ENCODE measurements at regions not wholly inside any gene's neighbourhood (a gene's known extent, or its start where the extent isn't known, plus 50 kb on each side); places are given as distances from the start of the nearest gene placed in this dataset.

GRCh38 chr6:2476376-2476775 is 231.0 kb upstream of the GMDS start:
- Histone ChIP-seq H3K27ac (ENCODE audit: low read depth in 2 of 2, low read length in 2 of 2) (no peak overlapping the region), H3K36me3 (ENCODE audit: control insufficient read depth in 2 of 2, insufficient read depth in 2 of 2, low read length in 2 of 2) (no peaks in the 10 kb centered on the region), H3K4me1 (ENCODE audit: control insufficient read depth in 2 of 2, insufficient read depth in 2 of 2, low read length in 2 of 2) (no peaks in the 10 kb centered on the region), H3K9ac (ENCODE audit: low read depth in 1 of 2, low read length in 2 of 2) (no peak overlapping the region), H3K27me3 (ENCODE audit: control insufficient read depth in 2 of 2, insufficient read depth in 2 of 2, low read length in 2 of 2) (no peaks in the 10 kb centered on the region), H3K4me3 (ENCODE audit: low read length in 2 of 2) (no peak overlapping the region), H3K9me3 (ENCODE audit: control insufficient read depth in 2 of 2, low read length in 2 of 2) (no peaks in the 10 kb centered on the region)

GRCh38 chr6:2471472-2471871 is 226.1 kb upstream of the GMDS start:
- H3K4me1 ChIP-seq (ENCODE audit: control insufficient read depth in 2 of 2, insufficient read depth in 2 of 2, low read length in 2 of 2) = no peaks in the 10 kb centered on the region
- H3K27ac ChIP-seq (ENCODE audit: low read depth in 2 of 2, low read length in 2 of 2) = no peak overlapping the region
- H3K4me3 ChIP-seq (ENCODE audit: low read length in 2 of 2) = no peak overlapping the region
- peaks cover 0 to 4% of the 10 kb centered on the region in 2 donors for H3K27me3 ChIP-seq (ENCODE audit: control insufficient read depth in 2 of 2, insufficient read depth in 2 of 2, low read length in 2 of 2)
- H3K9ac ChIP-seq (ENCODE audit: low read depth in 1 of 2, low read length in 2 of 2) = no peak overlapping the region
- H3K36me3 ChIP-seq (ENCODE audit: control insufficient read depth in 2 of 2, insufficient read depth in 2 of 2, low read length in 2 of 2) = no peaks in the 10 kb centered on the region
- H3K9me3 ChIP-seq (ENCODE audit: control insufficient read depth in 2 of 2, low read length in 2 of 2) = no peaks in the 10 kb centered on the region

GRCh38 chr6:2469428-2469827 is 224.0 kb upstream of the GMDS start:
- H3K4me1 ChIP-seq (ENCODE audit: control insufficient read depth in 2 of 2, insufficient read depth in 2 of 2, low read length in 2 of 2) = no peaks in the 10 kb centered on the region
- no peaks in the 10 kb centered on the region for H3K36me3 ChIP-seq (ENCODE audit: control insufficient read depth in 2 of 2, insufficient read depth in 2 of 2, low read length in 2 of 2)
- peaks cover 0 to 4% of the 10 kb centered on the region in 2 donors for H3K27me3 ChIP-seq (ENCODE audit: control insufficient read depth in 2 of 2, insufficient read depth in 2 of 2, low read length in 2 of 2)
- no peak overlapping the region for H3K27ac ChIP-seq (ENCODE audit: low read depth in 2 of 2, low read length in 2 of 2)
- no peaks in the 10 kb centered on the region for H3K9me3 ChIP-seq (ENCODE audit: control insufficient read depth in 2 of 2, low read length in 2 of 2)
- H3K4me3 ChIP-seq (ENCODE audit: low read length in 2 of 2) = no peak overlapping the region
- H3K9ac ChIP-seq (ENCODE audit: low read depth in 1 of 2, low read length in 2 of 2) = no peak overlapping the region

- H3K36me3 ChIP-seq (ENCODE audit: control insufficient read depth in 2 of 2, insufficient read depth in 2 of 2, low read length in 2 of 2) = no peaks in the 10 kb centered on the region
These were observed 223.2 kb upstream of the GMDS start for GRCh38 chr6:2468601-2468955.

GRCh38 chr6:2467929-2468600 is 222.7 kb upstream of the GMDS start:
- H3K27me3 ChIP-seq (ENCODE audit: control insufficient read depth in 2 of 2, insufficient read depth in 2 of 2, low read length in 2 of 2) = peaks cover 0 to 4% of the 10 kb centered on the region in 2 donors
- H3K27ac ChIP-seq (ENCODE audit: low read depth in 2 of 2, low read length in 2 of 2) = no peak overlapping the region
- no peak overlapping the region for H3K9ac ChIP-seq (ENCODE audit: low read depth in 1 of 2, low read length in 2 of 2)
- H3K4me3 ChIP-seq (ENCODE audit: low read length in 2 of 2) = no peak overlapping the region
- H3K9me3 ChIP-seq (ENCODE audit: control insufficient read depth in 2 of 2, low read length in 2 of 2) = no peaks in the 10 kb centered on the region
- no peaks in the 10 kb centered on the region for H3K4me1 ChIP-seq (ENCODE audit: control insufficient read depth in 2 of 2, insufficient read depth in 2 of 2, low read length in 2 of 2)
- H3K36me3 ChIP-seq (ENCODE audit: control insufficient read depth in 2 of 2, insufficient read depth in 2 of 2, low read length in 2 of 2) = no peaks in the 10 kb centered on the region

More at GRCh38 chr6:2468601-2468955, 223.2 kb upstream of the GMDS start:
- Histone ChIP-seq H3K4me3 (ENCODE audit: low read length in 2 of 2) (no peak overlapping the region), H3K4me1 (ENCODE audit: control insufficient read depth in 2 of 2, insufficient read depth in 2 of 2, low read length in 2 of 2) (no peaks in the 10 kb centered on the region), H3K27ac (ENCODE audit: low read depth in 2 of 2, low read length in 2 of 2) (no peak overlapping the region), H3K9me3 (ENCODE audit: control insufficient read depth in 2 of 2, low read length in 2 of 2) (no peaks in the 10 kb centered on the region), H3K9ac (ENCODE audit: low read depth in 1 of 2, low read length in 2 of 2) (no peak overlapping the region), H3K27me3 (ENCODE audit: control insufficient read depth in 2 of 2, insufficient read depth in 2 of 2, low read length in 2 of 2) (peaks cover 0 to 4% of the 10 kb centered on the region in 2 donors)

- no peak overlapping the region for H3K27ac ChIP-seq (ENCODE audit: low read depth in 2 of 2, low read length in 2 of 2)
- no peak overlapping the region for H3K4me3 ChIP-seq (ENCODE audit: low read length in 2 of 2)
- H3K36me3 ChIP-seq (ENCODE audit: control insufficient read depth in 2 of 2, insufficient read depth in 2 of 2, low read length in 2 of 2) = no peaks in the 10 kb centered on the region
- no peaks in the 10 kb centered on the region for H3K4me1 ChIP-seq (ENCODE audit: control insufficient read depth in 2 of 2, insufficient read depth in 2 of 2, low read length in 2 of 2)
- peaks cover 0 to 4% of the 10 kb centered on the region in 2 donors for H3K27me3 ChIP-seq (ENCODE audit: control insufficient read depth in 2 of 2, insufficient read depth in 2 of 2, low read length in 2 of 2)
- H3K9ac ChIP-seq (ENCODE audit: low read depth in 1 of 2, low read length in 2 of 2) = no peak overlapping the region
- H3K9me3 ChIP-seq (ENCODE audit: control insufficient read depth in 2 of 2, low read length in 2 of 2) = no peaks in the 10 kb centered on the region
These were observed 219.9 kb upstream of the GMDS start for GRCh38 chr6:2465336-2465735.

- Histone ChIP-seq H3K36me3 (ENCODE audit: control insufficient read depth in 2 of 2, insufficient read depth in 2 of 2, low read length in 2 of 2) (no peaks in the 10 kb centered on the region), H3K9me3 (ENCODE audit: control insufficient read depth in 2 of 2, low read length in 2 of 2) (no peaks in the 10 kb centered on the region), H3K9ac (ENCODE audit: low read depth in 1 of 2, low read length in 2 of 2) (no peak overlapping the region), H3K4me1 (ENCODE audit: control insufficient read depth in 2 of 2, insufficient read depth in 2 of 2, low read length in 2 of 2) (no peaks in the 10 kb centered on the region), H3K27ac (ENCODE audit: low read depth in 2 of 2, low read length in 2 of 2) (no peak overlapping the region), H3K4me3 (ENCODE audit: low read length in 2 of 2) (no peak overlapping the region), H3K27me3 (ENCODE audit: control insufficient read depth in 2 of 2, insufficient read depth in 2 of 2, low read length in 2 of 2) (peaks cover 0 to 4% of the 10 kb centered on the region in 2 donors)
These were observed 219.2 kb upstream of the GMDS start for GRCh38 chr6:2464641-2465040.

- no peak overlapping the region for H3K9ac ChIP-seq (ENCODE audit: low read depth in 1 of 2, low read length in 2 of 2)
- H3K27ac ChIP-seq (ENCODE audit: low read depth in 2 of 2, low read length in 2 of 2) = no peak overlapping the region
- no peak overlapping the region for H3K4me3 ChIP-seq (ENCODE audit: low read length in 2 of 2)
- H3K36me3 ChIP-seq (ENCODE audit: control insufficient read depth in 2 of 2, insufficient read depth in 2 of 2, low read length in 2 of 2) = no peaks in the 10 kb centered on the region
- no peaks in the 10 kb centered on the region for H3K4me1 ChIP-seq (ENCODE audit: control insufficient read depth in 2 of 2, insufficient read depth in 2 of 2, low read length in 2 of 2)
- H3K27me3 ChIP-seq (ENCODE audit: control insufficient read depth in 2 of 2, insufficient read depth in 2 of 2, low read length in 2 of 2) = peaks cover 0 to 4% of the 10 kb centered on the region in 2 donors
- no peaks in the 10 kb centered on the region for H3K9me3 ChIP-seq (ENCODE audit: control insufficient read depth in 2 of 2, low read length in 2 of 2)
These were observed 217.4 kb upstream of the GMDS start for GRCh38 chr6:2462831-2463230.

- Histone ChIP-seq H3K36me3 (ENCODE audit: control insufficient read depth in 2 of 2, insufficient read depth in 2 of 2, low read length in 2 of 2) (no peaks in the 10 kb centered on the region), H3K27ac (ENCODE audit: low read depth in 2 of 2, low read length in 2 of 2) (no peak overlapping the region), H3K4me3 (ENCODE audit: low read length in 2 of 2) (no peak overlapping the region)
These were observed 214.9 kb upstream of the GMDS start for GRCh38 chr6:2460216-2460745.

GRCh38 chr6:2454180-2454579 is 208.8 kb upstream of the GMDS start:
- Histone ChIP-seq H3K4me3 (ENCODE audit: low read length in 2 of 2) (no peak overlapping the region), H3K9ac (ENCODE audit: low read depth in 1 of 2, low read length in 2 of 2) (no peak overlapping the region), H3K27ac (ENCODE audit: low read depth in 2 of 2, low read length in 2 of 2) (no peak overlapping the region), H3K4me1 (ENCODE audit: control insufficient read depth in 2 of 2, insufficient read depth in 2 of 2, low read length in 2 of 2) (peaks cover 0 to under 1% of the 10 kb centered on the region in 2 donors), H3K36me3 (ENCODE audit: control insufficient read depth in 2 of 2, insufficient read depth in 2 of 2, low read length in 2 of 2) (no peaks in the 10 kb centered on the region), H3K9me3 (ENCODE audit: control insufficient read depth in 2 of 2, low read length in 2 of 2) (no peaks in the 10 kb centered on the region), H3K27me3 (ENCODE audit: control insufficient read depth in 2 of 2, insufficient read depth in 2 of 2, low read length in 2 of 2) (no peaks in the 10 kb centered on the region)

More at GRCh38 chr6:2460216-2460745, 214.9 kb upstream of the GMDS start:
- no peaks in the 10 kb centered on the region for H3K9me3 ChIP-seq (ENCODE audit: control insufficient read depth in 2 of 2, low read length in 2 of 2)
- H3K4me1 ChIP-seq (ENCODE audit: control insufficient read depth in 2 of 2, insufficient read depth in 2 of 2, low read length in 2 of 2) = no peaks in the 10 kb centered on the region
- no peaks in the 10 kb centered on the region for H3K27me3 ChIP-seq (ENCODE audit: control insufficient read depth in 2 of 2, insufficient read depth in 2 of 2, low read length in 2 of 2)
- no peak overlapping the region for H3K9ac ChIP-seq (ENCODE audit: low read depth in 1 of 2, low read length in 2 of 2)

All from mucosa of rectum (tissue), 2 donors.